Osteocyte (in vitro differentiated cells): ENCODE measurements at regions not wholly inside any gene's neighbourhood (a gene's known extent, or its start where the extent isn't known, plus 50 kb on each side); places are given as distances from the start of the nearest gene placed in this dataset.

ENCODE experiments used
- DNase-seq: peaks from one replicate; pipeline ENCODE4 v3.0.0; 2021; ENCODE audit warnings: mixed read lengths; ENCODE audit not compliant: unreplicated experiment; ENCODE audit errors: extremely low spot score
- H3K27ac Mint-ChIP-seq: one replicate; pipeline ENCODE4 v1.8.0; 2021; ENCODE audit warnings: mild to moderate bottlenecking, mixed read lengths; ENCODE audit not compliant: unreplicated experiment
- H3K27me3 Mint-ChIP-seq: one replicate; pipeline ENCODE4 v1.8.0; 2021; ENCODE audit warnings: mixed read lengths; ENCODE audit not compliant: unreplicated experiment
- H3K36me3 Mint-ChIP-seq: one replicate; pipeline ENCODE4 v1.8.0; 2021; ENCODE audit warnings: mixed read lengths; ENCODE audit not compliant: unreplicated experiment
- H3K4me1 Mint-ChIP-seq: one replicate; pipeline ENCODE4 v1.8.0; 2021; ENCODE audit warnings: mixed read lengths; ENCODE audit not compliant: unreplicated experiment
- H3K4me3 Mint-ChIP-seq: one replicate; pipeline ENCODE4 v1.8.0; 2021; ENCODE audit warnings: mild to moderate bottlenecking, moderate library complexity, mixed read lengths; ENCODE audit not compliant: unreplicated experiment
- H3K9me3 Mint-ChIP-seq: one replicate; pipeline ENCODE4 v1.8.0; 2021; ENCODE audit warnings: mixed read lengths; ENCODE audit not compliant: unreplicated experiment
- TF ChIP-seq, protein P1 (sequence below): fragments of 200-600 bp; sonication (generic); IDR thresholded peaks from 2 replicates; pipeline ENCODE4 v1.5.0; 2021; ENCODE audit warnings: antibody characterized with exemption, mild to moderate bottlenecking, moderate library complexity

DNA sequence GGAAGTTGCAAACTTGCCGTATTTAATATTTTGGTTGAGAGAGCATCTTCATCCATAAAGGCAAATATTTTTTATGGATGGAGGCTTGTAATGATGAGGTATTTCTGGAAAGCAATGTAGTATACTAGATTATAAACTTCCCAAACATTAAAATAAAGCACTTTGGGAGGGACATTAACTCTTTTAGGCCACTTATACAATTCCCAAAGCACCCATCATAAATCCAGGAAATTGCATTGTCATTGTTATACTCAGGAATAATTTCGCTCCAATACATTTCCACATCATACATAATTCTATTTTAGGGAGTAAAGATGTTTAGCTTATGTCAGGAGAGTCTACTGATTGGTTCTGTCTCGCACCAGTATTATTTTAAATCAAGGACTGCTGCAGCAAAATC is 212.7 kb upstream of the MKI67 start:
- TF ChIP-seq, protein P1, sequence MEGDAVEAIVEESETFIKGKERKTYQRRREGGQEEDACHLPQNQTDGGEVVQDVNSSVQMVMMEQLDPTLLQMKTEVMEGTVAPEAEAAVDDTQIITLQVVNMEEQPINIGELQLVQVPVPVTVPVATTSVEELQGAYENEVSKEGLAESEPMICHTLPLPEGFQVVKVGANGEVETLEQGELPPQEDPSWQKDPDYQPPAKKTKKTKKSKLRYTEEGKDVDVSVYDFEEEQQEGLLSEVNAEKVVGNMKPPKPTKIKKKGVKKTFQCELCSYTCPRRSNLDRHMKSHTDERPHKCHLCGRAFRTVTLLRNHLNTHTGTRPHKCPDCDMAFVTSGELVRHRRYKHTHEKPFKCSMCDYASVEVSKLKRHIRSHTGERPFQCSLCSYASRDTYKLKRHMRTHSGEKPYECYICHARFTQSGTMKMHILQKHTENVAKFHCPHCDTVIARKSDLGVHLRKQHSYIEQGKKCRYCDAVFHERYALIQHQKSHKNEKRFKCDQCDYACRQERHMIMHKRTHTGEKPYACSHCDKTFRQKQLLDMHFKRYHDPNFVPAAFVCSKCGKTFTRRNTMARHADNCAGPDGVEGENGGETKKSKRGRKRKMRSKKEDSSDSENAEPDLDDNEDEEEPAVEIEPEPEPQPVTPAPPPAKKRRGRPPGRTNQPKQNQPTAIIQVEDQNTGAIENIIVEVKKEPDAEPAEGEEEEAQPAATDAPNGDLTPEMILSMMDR: no peak
- H3K4me1 Mint-ChIP-seq: no peaks in the 10 kb centered on the region
- DNase-seq: no peak
- H3K9me3 Mint-ChIP-seq: peaks cover 36% of the 10 kb centered on the region
- no peaks in the 10 kb centered on the region for H3K36me3 Mint-ChIP-seq
- no peaks in the 10 kb centered on the region for H3K27me3 Mint-ChIP-seq
- no peak overlapping the region for H3K27ac Mint-ChIP-seq
- H3K4me3 Mint-ChIP-seq: no peak overlapping the region

GRCh38 chr10:128339753-128340152 is 213.5 kb upstream of the MKI67 start:
- no peaks in the 10 kb centered on the region for H3K4me1 Mint-ChIP-seq
- TF ChIP-seq, protein P1: no peak
- no peak for DNase-seq
- no peak overlapping the region for H3K4me3 Mint-ChIP-seq
- no peaks in the 10 kb centered on the region for H3K36me3 Mint-ChIP-seq
- peaks cover 37% of the 10 kb centered on the region for H3K9me3 Mint-ChIP-seq
- H3K27me3 Mint-ChIP-seq: no peaks in the 10 kb centered on the region
- H3K27ac Mint-ChIP-seq: no peak overlapping the region

GRCh38 chr10:128345353-128345752 is 219.1 kb upstream of the MKI67 start:
- H3K36me3 Mint-ChIP-seq: no peaks in the 10 kb centered on the region
- peaks cover 21% of the 10 kb centered on the region for H3K9me3 Mint-ChIP-seq
- no peak overlapping the region for H3K4me3 Mint-ChIP-seq
- H3K4me1 Mint-ChIP-seq: peaks cover 2% of the 10 kb centered on the region
- TF ChIP-seq, protein P1: no peak
- no peak for DNase-seq
- no peak overlapping the region for H3K27ac Mint-ChIP-seq
- H3K27me3 Mint-ChIP-seq: no peaks in the 10 kb centered on the region

DNA sequence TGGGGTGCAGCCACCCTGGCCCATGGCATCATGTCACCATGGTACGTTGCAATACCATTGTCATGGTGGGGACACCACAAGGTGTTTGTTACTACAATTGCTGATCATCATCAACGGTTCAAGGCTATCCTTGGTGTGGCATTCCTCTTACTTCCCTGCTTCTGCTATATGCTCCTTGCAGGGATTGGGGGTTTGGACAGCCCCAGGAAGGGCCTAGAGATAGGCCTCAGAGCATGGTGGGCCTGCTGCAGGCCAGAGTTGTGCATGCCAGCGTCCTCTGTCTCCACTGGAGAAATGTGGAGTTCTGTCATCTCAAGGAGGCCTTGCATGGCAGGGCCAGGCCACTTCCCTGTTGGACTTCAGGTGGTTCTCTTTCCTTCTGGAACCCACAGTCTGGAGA is 234.6 kb upstream of the MKI67 start:
- Mint-ChIP-seq H3K36me3 (no peaks in the 10 kb centered on the region), H3K4me1 (no peaks in the 10 kb centered on the region), H3K27ac (no peak overlapping the region), H3K9me3 (peaks cover 43% of the 10 kb centered on the region), H3K27me3 (no peaks in the 10 kb centered on the region), H3K4me3 (no peak overlapping the region)
- TF ChIP-seq, protein P1: no peak
- no peak for DNase-seq

DNA sequence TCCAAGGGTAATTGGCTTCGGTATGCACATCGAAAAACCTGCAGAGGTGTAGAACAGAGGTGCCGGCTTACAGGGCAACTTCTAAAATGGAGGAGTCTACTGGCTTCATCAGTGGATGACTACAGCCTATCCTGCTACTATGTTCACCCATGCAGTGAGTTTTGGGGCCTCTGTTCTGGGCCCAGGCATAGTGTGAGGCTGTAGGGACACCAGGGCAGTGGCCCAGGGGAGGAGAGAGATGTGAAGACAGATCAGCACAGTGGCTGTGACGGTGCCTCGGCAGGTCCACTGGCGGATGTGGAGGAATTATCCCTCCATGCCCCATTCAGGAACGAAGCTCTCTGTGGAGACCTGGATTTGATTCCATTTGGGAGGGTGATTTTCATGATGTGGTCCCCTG is 235.3 kb upstream of the MKI67 start:
- no peaks in the 10 kb centered on the region for H3K27me3 Mint-ChIP-seq
- DNase-seq: no peak
- H3K4me1 Mint-ChIP-seq: no peaks in the 10 kb centered on the region
- peaks cover 43% of the 10 kb centered on the region for H3K9me3 Mint-ChIP-seq
- TF ChIP-seq, protein P1: no peak
- no peak overlapping the region for H3K27ac Mint-ChIP-seq
- H3K4me3 Mint-ChIP-seq: no peak overlapping the region
- H3K36me3 Mint-ChIP-seq: no peaks in the 10 kb centered on the region
